SK-N-SH (cell line): ENCODE measurements at regions not wholly inside any gene's neighbourhood (a gene's known extent, or its start where the extent isn't known, plus 50 kb on each side); places are given as distances from the start of the nearest gene placed in this dataset.
"Not testable (repeated sequence)": the region's sequence is repeated elsewhere in the genome, so short reads cannot be mapped to it uniquely, and the experiment has no call there.

Source experiments
- CTCF ChIA-PET: fragments of 300-600, 350-600 bp; formaldehyde crosslinking; extraction: SDS; loops from one replicate; lab custom pipeline; 2021; lab: Yijun Ruan, JAX
- POLR2A ChIA-PET: fragments of 350-600 bp; sonication (Branson Sonifier 250); formaldehyde crosslinking; extraction: SDS; loops from one replicate; lab custom pipeline; 2020; ENCODE audit warnings: antibody characterized with exemption, inconsistent platforms; lab: Yijun Ruan, JAX
- DNase-seq: peaks from one replicate; pipeline ENCODE4 v3.0.0; 2012
- H2AFZ ChIP-seq: fragments of 200-600 bp; sonication (generic); 2 replicates; pipeline ENCODE4 v1.8.1; 2016; ENCODE audit warnings: antibody characterized with exemption, mild to moderate bottlenecking, low read depth
- H3F3A ChIP-seq: fragments of 200-600 bp; sonication (generic); replicated peaks from 2 replicates; pipeline ENCODE3; 2016; ENCODE audit warnings: antibody characterized with exemption, mild to moderate bottlenecking; ENCODE audit not compliant: insufficient read depth
- H3K27ac ChIP-seq, 2 experiments: fragments of 200-500 bp in 1 of 2; fragments of 200-600 bp in 1 of 2; sonication (Bioruptor generic) in 1 of 2; sonication (generic), shearing (Covaris generic) in 1 of 2; 2 replicates each; pipeline versions ENCODE4 v1.5.1 to v1.6.1; 2014 to 2016; ENCODE audit warnings: low read depth in 2 of 2, inconsistent platforms in 1 of 2, low read length in 1 of 2, mild to moderate bottlenecking in 1 of 2, mixed read lengths in 1 of 2
- H3K27me3 ChIP-seq: fragments of 200-600 bp; sonication (generic), shearing (Covaris generic); 2 replicates; pipeline ENCODE4 v1.6.1; 2016; ENCODE audit warnings: mixed run types; ENCODE audit not compliant: insufficient read depth
- H3K36me3 ChIP-seq, 2 experiments: fragments of 200-500 bp in 1 of 2; fragments of 200-600 bp in 1 of 2; sonication (Bioruptor generic) in 1 of 2; sonication (generic) in 1 of 2; replicated peaks in 1 of 2; 2 replicates each; pipeline versions ENCODE3 to v1.5.1; 2014 to 2016; ENCODE audit warnings: low read length in 1 of 2, mild to moderate bottlenecking in 1 of 2; ENCODE audit not compliant: insufficient read depth in 2 of 2, control insufficient read depth in 1 of 2
- H3K4me1 ChIP-seq, 2 experiments: fragments of 200-500 bp in 1 of 2; fragments of 200-600 bp in 1 of 2; sonication (Bioruptor generic) in 1 of 2; sonication (generic), shearing (Covaris generic) in 1 of 2; 2 replicates each; pipeline versions ENCODE4 v1.5.1 to v1.6.1; 2014 to 2016; ENCODE audit warnings: low read depth in 1 of 2, low read length in 1 of 2, mixed run types in 1 of 2; ENCODE audit not compliant: insufficient read depth in 2 of 2, control insufficient read depth in 1 of 2
- H3K4me2 ChIP-seq: fragments of 200-600 bp; sonication (generic), shearing (Covaris generic); 2 replicates; pipeline ENCODE4 v1.6.1; 2017; ENCODE audit warnings: mixed run types
- H3K4me3 ChIP-seq, 2 experiments: fragments of 200-500 bp in 1 of 2; fragments of 200-600 bp in 1 of 2; sonication (Bioruptor generic) in 1 of 2; sonication (generic), shearing (Covaris generic) in 1 of 2; 2 replicates each; pipeline versions ENCODE4 v1.5.1 to v1.8.1; 2014 to 2016; ENCODE audit warnings: low read depth in 2 of 2, inconsistent platforms in 1 of 2, low read length in 1 of 2, mild to moderate bottlenecking in 1 of 2, mixed read lengths in 1 of 2, moderate library complexity in 1 of 2
- H3K79me2 ChIP-seq: fragments of 200-600 bp; sonication (generic); 2 replicates; pipeline ENCODE4 v1.8.1; 2017; ENCODE audit warnings: mild to moderate bottlenecking; ENCODE audit not compliant: insufficient read depth
- H3K9ac ChIP-seq: fragments of 200-600 bp; sonication (generic); 2 replicates; pipeline ENCODE4 v1.6.1; 2017; ENCODE audit warnings: mixed run types
- H3K9me2 ChIP-seq: fragments of 200-600 bp; sonication (generic); 2 replicates; pipeline ENCODE4 v1.6.1; 2017; ENCODE audit warnings: mixed run types
- H3K9me3 ChIP-seq: fragments of 200-600 bp; sonication (generic); 2 replicates; pipeline ENCODE4 v1.6.1; 2017; ENCODE audit warnings: mixed run types, mild to moderate bottlenecking, moderate library complexity
- H4K20me1 ChIP-seq: fragments of 200-600 bp; sonication (generic); 2 replicates; pipeline ENCODE4 v1.6.1; 2017; ENCODE audit warnings: mild to moderate bottlenecking, mixed run types; ENCODE audit not compliant: insufficient read depth
- CHD2 ChIP-seq: fragments of 150-350 bp; IDR thresholded peaks from 2 replicates; pipeline ENCODE4 v1.6.1; 2018; ENCODE audit warnings: low read length; ENCODE audit not compliant: partially characterized antibody
- EZH2phosphoT487 ChIP-seq: fragments of 200-600 bp; sonication (generic); IDR thresholded peaks from 2 replicates; pipeline ENCODE4 v1.6.1; 2017; ENCODE audit warnings: low read depth, mixed run types, mild to moderate bottlenecking, antibody characterized with exemption, moderate library complexity, borderline replicate concordance
- FOXM1 ChIP-seq: IDR thresholded peaks from 2 replicates; pipeline ENCODE4 v1.4.0; 2012; ENCODE audit warnings: low read depth, mild to moderate bottlenecking
- GATA2 ChIP-seq: sonication (generic); formaldehyde crosslinking; IDR thresholded peaks from 2 replicates; pipeline ENCODE4 v1.5.0; 2020; ENCODE audit warnings: mild to moderate bottlenecking, missing genetic modification reagents
- JUND ChIP-seq: IDR thresholded peaks from 2 replicates; pipeline ENCODE4 v1.4.0; 2012
- MAX ChIP-seq: IDR thresholded peaks from 2 replicates; pipeline ENCODE4 v1.4.0; 2012; ENCODE audit warnings: low read depth
- MEF2A ChIP-seq: IDR thresholded peaks from 2 replicates; pipeline ENCODE4 v1.4.0; 2012; ENCODE audit warnings: low read depth, borderline replicate concordance
- RFX5 ChIP-seq: IDR thresholded peaks from 2 replicates; pipeline ENCODE4 v1.6.1; 2012; ENCODE audit warnings: mild to moderate bottlenecking, improper control_type of control experiment, low read length
- TCF12 ChIP-seq: IDR thresholded peaks from 2 replicates; pipeline ENCODE4 v1.4.0; 2012
- YY1 ChIP-seq: IDR thresholded peaks from 2 replicates; pipeline ENCODE4 v1.4.0; 2012; ENCODE audit warnings: low read depth, mild to moderate bottlenecking
- WGBS: methylation state at CpG from one replicate; pipeline ENCODE4 v1.1.6; 2017; ENCODE audit warnings: low lambda C conversion rate; 5-methylcytosine and 5-hydroxymethylcytosine counted together
- TF ChIP-seq, protein P1 (sequence below): IDR thresholded peaks from 2 replicates; pipeline ENCODE4 v1.4.0; 2012; ENCODE audit warnings: low read depth, borderline replicate concordance
- TF ChIP-seq, protein P2 (sequence below): IDR thresholded peaks from 2 replicates; pipeline ENCODE4 v1.6.1; 2012; ENCODE audit warnings: mild to moderate bottlenecking, low read depth, low read length, moderate library complexity

DNA sequence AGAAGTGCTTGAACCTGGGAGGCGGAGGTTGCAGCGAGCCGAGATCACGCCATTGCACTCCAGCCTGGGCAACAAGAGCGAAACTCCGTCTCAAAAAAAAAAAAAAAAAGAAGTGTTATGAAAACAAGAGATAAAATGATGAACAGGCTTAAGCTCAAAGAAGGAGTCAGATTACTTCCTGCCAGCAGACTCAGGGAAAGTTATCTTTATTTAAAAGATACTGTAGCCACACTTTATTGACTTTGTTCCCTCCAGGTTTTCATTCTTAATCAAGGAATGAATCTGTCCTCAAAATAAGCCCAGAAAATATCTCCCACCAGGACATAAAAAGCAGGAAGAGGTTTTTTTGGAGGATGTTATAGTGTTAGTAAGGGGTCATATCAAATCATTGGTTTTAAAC lies 176.5 kb upstream of the KCNMB2 start:
- peak overlapping the region; percentile 55; the same call in 1 of the 2 replicates for H2AFZ ChIP-seq
- ChIA-PET CTCF (no interaction called here), POLR2A (no interaction called here)
- no peaks in the 10 kb centered on the region for H3K9me2 ChIP-seq
- 0 out of 4 replicates have a peak, but pooled peaks cover 0 to 4% of the 10 kb centered on the region in 2 experiments for H3K4me1 ChIP-seq
- H3K36me3 ChIP-seq, result no peaks in the 10 kb centered on the region
- no peak for TF ChIP-seq EZH2phosphoT487
- TF ChIP-seq, protein P1, sequence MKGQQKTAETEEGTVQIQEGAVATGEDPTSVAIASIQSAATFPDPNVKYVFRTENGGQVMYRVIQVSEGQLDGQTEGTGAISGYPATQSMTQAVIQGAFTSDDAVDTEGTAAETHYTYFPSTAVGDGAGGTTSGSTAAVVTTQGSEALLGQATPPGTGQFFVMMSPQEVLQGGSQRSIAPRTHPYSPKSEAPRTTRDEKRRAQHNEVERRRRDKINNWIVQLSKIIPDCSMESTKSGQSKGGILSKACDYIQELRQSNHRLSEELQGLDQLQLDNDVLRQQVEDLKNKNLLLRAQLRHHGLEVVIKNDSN, result no peak
- TF ChIP-seq GATA2 (CRISPR knock-in tag), result no peak
- TF ChIP-seq MAX, result no peak
- no peak for TF ChIP-seq JUND
- TF ChIP-seq TCF12, result no peak
- no peak for TF ChIP-seq CHD2
- no peak for TF ChIP-seq FOXM1
- TF ChIP-seq, protein P2, sequence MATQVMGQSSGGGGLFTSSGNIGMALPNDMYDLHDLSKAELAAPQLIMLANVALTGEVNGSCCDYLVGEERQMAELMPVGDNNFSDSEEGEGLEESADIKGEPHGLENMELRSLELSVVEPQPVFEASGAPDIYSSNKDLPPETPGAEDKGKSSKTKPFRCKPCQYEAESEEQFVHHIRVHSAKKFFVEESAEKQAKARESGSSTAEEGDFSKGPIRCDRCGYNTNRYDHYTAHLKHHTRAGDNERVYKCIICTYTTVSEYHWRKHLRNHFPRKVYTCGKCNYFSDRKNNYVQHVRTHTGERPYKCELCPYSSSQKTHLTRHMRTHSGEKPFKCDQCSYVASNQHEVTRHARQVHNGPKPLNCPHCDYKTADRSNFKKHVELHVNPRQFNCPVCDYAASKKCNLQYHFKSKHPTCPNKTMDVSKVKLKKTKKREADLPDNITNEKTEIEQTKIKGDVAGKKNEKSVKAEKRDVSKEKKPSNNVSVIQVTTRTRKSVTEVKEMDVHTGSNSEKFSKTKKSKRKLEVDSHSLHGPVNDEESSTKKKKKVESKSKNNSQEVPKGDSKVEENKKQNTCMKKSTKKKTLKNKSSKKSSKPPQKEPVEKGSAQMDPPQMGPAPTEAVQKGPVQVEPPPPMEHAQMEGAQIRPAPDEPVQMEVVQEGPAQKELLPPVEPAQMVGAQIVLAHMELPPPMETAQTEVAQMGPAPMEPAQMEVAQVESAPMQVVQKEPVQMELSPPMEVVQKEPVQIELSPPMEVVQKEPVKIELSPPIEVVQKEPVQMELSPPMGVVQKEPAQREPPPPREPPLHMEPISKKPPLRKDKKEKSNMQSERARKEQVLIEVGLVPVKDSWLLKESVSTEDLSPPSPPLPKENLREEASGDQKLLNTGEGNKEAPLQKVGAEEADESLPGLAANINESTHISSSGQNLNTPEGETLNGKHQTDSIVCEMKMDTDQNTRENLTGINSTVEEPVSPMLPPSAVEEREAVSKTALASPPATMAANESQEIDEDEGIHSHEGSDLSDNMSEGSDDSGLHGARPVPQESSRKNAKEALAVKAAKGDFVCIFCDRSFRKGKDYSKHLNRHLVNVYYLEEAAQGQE, result no peak
- TF ChIP-seq MEF2A, result no peak
- no peak for TF ChIP-seq RFX5
- TF ChIP-seq YY1, result no peak
- WGBS, result 96% methylated on average over 6 of the region's 6 CpGs
- no peaks in the 10 kb centered on the region for H3K79me2 ChIP-seq
- H3K4me3 ChIP-seq, result no peak overlapping the region
- no peaks in the 10 kb centered on the region for H3K9me3 ChIP-seq
- H3K4me2 ChIP-seq, result no peak overlapping the region
- H3K27me3 ChIP-seq, result no peaks in the 10 kb centered on the region
- H3F3A ChIP-seq, result no peaks in the 10 kb centered on the region
- H4K20me1 ChIP-seq, result no peaks in the 10 kb centered on the region
- no peak for DNase-seq
- peak overlapping the region in 1 of 2 experiments; percentile 7; a peak in 1 of 4 replicates for H3K27ac ChIP-seq
- no peak overlapping the region for H3K9ac ChIP-seq

DNA sequence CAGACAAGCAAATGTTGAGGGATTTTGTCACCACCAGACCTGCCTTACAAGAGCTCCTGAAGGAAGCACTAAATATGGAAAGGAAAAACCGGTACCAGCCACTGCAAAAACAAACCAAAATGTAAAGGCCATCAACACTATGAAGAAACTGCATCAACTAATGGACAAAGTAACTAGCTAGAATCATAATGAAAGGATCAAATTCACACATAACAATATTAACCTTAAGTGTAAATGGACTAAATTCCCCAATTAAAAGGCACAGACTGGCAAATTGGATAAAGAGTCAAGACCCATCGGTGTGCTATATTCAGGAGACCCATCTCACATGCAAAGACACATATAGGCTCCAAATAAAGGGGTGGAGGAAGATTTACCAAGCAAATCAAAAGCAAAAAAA lies 173.2 kb upstream of the KCNMB2 start:
- CTCF ChIA-PET, H4K20me1 ChIP-seq, H3K9ac ChIP-seq, POLR2A ChIA-PET, H3K4me3 ChIP-seq, H3K27ac ChIP-seq, H3K4me2 ChIP-seq, H3K79me2 ChIP-seq, H2AFZ ChIP-seq, H3K4me1 ChIP-seq, H3K27me3 ChIP-seq, H3K36me3 ChIP-seq, H3K9me3 ChIP-seq, DNase-seq, H3K9me2 ChIP-seq, H3F3A ChIP-seq: not testable (repeated sequence)
- 85% methylated on average over 2 of the region's 2 CpGs for WGBS
